ENCODE measurements at regions not wholly inside any gene's neighbourhood (a gene's known extent, or its start where the extent isn't known, plus 50 kb on each side); places are given as distances from the start of the nearest gene placed in this dataset.

DNA sequence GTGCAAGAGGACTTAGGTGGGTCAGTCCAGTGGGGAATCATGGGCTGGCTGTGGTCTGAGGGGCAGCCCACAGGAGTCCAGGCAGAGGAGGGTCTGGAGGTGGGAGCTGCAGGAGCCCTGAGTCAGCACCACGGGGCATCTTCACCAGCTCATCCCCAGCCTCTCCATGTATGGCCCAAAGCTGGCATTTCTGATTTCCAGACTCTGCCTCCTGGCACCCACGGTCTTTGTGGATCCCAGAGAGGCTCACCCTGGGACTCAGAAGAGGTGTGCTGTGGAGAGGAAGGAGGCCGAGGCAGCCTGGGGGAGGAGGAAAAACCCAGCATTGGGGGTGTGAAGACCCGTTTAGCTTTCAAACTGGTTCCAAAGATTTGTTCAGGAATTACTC is 64.5 kb upstream of the KLF13 start:
- DNase-seq (ENCODE audit: low read depth in 1 of 2, low spot score in 1 of 2), result no peak

DNA sequence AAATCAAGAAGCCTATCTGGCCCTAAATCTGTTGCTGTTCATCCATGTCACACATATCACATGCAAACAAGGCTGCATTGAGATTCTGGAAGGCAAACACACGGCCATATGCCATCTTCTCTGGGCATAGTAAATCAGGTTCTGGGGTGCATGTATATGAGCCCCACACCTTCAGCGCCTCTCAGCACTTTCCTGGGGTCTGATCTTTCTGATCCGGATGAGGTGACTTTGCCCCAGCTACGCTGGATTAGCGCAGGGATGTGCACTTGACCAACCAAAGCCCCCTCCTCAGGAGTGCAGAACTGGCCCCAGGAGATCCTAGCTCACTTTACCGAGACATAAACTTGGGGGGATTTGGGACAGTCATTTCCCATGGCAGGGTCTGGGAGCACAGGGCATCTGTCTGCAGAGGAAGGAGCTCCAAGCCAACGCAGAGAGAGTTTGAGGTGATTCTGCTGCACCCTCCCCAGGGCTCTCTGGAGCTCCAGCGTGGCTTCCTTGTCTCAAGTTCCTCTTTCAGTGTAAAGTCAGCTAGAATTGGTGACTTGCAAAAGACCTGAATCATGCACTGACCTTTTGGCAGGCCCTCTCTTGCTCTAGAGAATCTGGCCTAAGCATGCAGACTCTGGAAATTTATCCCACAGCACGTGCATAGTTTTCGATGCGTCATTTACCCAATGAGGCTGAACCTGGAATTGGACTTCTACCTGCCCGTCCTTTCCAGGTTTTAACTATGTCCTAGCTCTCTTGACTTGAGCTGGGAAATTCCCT is 63.5 kb upstream of the KLF13 start:
- no peak for DNase-seq (ENCODE audit: low read depth in 1 of 2, low spot score in 1 of 2)

GRCh38 chr15:31263751-31264558 is 62.7 kb upstream of the KLF13 start:
- peak; percentile 50 to 56 for DNase-seq (ENCODE audit: low read depth in 1 of 2, low spot score in 1 of 2)

DNA sequence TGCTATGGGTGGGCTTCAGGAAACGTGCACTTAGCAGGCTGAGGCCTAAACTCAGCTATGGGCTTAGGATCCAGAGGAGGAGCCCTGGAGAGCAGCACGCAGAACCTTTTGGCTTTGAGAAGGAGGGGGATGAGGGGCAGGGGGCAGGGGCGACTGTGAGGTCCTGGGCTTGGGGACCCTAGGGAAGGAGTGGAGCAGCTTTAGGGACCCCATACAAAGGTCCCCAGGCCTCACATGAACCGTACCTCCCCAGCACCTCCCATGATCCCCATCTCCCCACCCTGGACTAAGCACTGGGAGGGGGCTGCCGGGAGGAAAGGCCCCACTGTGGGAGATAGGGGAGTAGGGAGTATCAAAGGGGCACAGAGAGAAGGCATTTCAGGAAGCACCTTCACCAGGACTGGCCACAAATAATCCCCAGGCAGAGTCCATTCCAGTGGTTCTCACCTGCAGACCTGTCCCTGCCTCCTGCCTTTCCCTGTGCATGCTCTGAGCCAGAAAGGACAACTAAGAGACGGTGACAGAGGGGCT is 62.0 kb upstream of the KLF13 start:
- DNase-seq (ENCODE audit: low read depth in 1 of 2, low spot score in 1 of 2), result no peak

DNA sequence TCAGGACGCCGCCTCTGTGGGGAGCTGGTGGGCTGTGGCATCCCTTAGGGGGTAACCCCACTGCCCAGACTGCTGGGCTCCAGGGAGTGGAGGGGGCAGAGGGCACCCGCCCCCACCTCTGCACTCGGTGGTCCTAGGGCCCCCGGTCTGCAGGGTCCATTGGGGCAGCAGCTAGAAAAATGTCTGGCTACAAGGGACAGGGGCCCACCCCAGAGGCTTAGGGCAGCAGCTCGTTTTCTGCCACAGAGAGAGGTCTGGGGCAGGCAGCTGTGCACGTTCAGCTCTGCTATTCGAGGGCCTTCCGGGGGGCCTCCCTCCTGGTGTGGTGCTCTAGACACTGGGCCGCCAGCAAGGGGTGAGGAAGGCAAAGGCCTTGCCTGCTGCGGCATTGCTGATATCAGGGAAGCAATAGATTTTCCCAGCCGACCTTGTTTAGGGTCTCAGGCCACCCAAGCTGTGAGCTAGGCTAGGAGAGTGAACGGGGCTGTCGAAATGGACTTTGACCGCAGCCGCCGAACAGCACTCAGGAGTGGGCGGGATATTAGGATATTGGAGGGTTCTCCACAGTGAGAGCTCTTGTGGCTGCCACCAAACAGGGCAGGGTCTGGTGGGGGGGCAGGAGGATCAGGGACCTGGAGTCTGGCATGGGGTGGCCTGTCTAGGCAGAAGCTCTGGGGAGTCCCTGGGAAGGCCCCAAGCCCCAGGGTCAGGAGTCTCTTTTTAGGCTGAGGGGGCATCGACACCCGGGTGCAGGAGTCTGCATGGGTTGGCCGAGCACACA is 61.4 kb upstream of the KLF13 start:
- DNase-seq (ENCODE audit: low read depth in 1 of 2, low spot score in 1 of 2), result no peak

DNA sequence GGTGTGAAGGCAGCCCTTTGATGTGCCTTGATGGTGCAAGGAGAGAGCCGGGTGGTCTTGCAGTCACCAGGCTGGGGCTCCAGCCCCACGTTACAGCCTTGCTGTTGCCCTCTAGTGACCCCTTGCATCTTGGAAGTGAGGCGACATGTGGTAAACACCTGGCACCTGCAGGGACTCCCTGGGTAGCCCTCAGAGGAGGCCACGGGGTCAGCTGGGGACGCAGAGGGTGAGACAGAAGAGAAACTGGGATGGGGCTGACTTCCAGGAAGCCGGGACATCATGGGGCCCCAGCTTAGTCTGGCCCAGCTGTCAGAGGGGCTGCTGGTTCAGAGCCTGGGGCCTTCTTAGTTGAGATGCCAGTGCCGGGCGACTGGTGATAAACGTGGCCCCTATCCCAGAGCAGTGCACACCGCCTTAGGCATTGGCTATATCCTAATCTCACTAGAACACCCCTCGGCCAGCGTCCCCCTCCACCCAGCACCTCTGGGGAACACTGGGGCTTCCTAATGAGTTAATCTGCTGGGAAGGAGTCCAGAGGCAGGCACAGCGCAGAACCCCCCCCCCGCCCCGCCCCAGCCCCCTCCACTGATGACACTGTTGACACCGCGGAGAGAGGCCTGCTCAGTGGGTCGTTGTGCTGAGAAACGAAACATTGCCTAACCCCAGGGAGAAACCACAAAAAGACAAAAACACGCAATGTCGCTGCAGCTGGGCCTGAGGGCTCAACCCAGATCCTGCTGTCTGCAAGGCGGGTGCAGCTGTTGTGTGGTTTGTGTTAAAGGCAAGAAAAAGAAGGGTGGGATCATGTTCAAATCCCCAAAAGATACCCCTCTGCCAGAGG is 60.5 kb upstream of the KLF13 start:
- DNase-seq (ENCODE audit: low read depth in 1 of 2, low spot score in 1 of 2), result peak; percentile 40 to 42

- no peak for DNase-seq (ENCODE audit: low read depth in 1 of 2, low spot score in 1 of 2)
These were observed 59.9 kb upstream of the KLF13 start for GRCh38 chr15:31266712-31267111.

DNA sequence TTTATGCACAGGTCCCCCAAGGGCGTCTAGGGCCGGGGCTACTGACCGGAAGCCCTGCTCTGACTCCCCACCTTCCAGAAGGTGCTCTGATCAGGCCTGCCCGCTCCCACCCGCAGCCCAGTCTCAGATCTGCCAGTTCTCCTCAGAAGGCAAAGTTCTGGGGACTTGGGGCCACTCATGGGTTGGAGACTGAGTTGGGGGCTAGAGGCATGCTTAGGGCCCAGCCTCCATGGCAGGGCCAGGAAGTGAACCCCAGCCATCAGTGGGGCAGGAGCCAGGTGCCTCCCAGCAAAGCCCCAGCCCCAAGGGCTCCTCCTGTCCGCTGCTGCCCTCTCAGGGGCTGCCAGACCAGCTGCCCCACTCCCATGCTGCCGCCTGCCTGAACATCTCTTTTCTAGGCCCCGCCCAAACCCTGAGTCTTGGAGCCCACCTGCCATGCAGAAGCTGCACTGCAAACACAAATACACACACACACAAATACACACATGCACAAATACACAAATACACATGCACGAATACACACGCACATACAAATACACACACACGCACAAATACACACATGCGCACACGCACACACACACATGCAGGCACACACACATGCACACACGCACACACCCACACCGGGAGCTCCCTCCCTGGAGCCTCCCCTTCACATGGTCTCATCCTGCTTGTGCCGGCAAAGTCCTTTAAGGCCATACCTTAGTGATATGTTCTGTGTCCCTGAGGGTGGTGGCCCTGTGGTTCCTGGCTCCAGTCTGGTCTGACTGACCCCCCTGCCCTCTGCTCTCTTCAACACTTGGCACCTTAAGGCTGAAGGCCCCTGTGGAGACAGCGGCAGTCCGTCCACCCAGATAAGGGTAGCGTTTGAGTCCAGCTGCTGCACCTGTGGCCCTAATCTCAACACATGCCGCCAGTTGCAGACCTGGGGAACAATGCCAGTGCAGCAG is 59.2 kb upstream of the KLF13 start:
- no peak for DNase-seq (ENCODE audit: low read depth in 1 of 2, low spot score in 1 of 2)

GRCh38 chr15:31268108-31268501 is 58.5 kb upstream of the KLF13 start:
- no peak for DNase-seq (ENCODE audit: low read depth in 1 of 2, low spot score in 1 of 2)

DNA sequence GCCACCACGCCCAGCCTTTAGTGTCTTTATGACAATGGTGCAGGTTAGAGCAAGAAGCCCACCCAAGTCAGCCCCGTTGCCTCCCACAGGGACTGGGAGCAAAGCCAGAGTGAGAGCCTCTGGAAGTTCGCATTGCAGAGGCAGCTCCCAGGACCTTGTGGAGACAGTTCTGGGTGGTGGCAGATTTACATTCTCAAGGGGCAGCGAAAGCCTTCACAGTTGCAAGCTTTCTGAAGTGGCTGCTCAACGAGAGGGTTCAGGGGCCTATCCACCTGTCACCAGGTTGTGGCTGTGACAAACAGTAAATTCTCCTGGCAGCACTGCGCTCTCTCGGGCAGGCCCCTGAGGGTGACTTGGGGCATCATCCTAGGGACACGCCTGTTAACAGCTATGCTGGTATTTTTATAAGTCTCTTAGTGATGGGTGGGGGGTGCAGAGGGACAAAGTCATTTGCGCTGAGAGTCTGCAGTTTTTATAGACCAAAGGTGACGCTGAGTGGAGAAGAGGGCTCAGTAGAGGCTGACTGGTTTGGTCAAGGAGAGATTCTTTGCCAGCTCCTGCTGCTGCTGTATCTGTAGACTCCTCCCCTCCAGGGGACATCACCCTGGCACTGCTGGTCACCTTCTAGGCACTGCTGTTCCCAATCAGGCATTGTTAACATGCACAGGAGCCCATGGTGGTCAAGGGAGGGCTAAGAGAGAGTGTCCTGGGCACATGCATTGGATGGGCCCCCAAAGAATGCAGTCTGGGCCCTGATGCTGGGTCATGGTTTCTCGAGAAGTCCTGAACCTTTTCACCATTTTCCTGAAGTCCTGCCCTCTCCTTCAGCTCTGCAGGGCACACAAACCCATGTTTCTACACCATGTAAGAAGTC is 57.5 kb upstream of the KLF13 start:
- DNase-seq (ENCODE audit: low read depth in 1 of 2, low spot score in 1 of 2), result no peak

DNA sequence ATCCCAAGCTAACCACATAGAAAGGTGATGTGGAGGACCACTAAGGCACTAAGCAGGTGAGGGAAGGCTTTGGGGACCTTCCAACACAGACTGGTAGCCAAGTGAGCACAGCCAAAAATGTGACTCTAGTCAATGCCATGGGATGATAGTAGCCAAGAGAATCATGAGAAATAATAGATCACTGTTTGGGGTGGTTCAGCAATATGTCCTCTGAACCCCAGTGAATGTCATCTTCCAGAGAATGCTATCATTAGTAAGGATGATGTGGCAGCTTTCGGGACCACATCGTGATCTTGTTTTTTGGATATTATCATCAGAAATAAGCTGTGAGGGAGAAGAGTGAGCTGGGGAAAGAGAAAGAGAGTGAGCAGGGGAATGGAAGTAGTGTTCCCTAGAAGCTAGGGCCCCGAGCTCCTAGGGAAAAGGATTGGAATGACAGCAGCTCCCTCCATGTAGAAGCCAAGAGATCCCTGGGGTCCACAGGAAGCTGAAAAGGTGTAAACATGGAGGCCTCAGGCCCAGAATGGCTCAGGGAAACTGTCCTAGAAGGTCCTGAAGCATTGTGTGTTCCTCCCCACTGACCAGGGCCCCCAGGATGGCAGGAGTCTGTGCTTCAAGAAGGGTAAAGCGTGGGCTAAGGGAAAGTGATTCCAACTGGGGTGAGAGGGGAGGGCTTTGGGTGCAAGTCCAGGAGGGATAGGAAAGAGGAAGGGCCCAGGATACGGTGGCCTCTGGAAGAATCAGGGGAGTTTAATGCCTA is 56.6 kb upstream of the KLF13 start:
- DNase-seq (ENCODE audit: low read depth in 1 of 2, low spot score in 1 of 2), result no peak

DNA sequence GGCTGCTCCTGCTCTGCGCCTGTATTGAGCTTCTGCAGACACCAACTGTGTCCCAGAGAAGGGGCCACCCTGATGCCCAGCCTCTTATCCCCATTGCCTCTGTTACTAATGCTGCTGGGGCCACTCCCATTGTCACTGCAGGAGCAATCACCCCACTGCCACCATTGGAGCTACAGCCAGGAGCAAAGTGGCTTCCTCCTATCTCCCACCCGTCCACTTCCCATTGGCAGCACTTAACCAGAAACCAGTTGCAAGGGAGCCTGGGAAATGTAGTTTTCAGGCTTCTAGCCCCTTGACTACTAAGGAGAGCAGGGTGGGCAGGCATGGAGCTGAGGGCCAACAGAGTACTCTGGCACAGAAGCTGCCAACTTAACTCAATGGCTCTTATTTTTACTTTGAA is 55.9 kb upstream of the KLF13 start:
- DNase-seq (ENCODE audit: low read depth in 1 of 2, low spot score in 1 of 2), result no peak

DNA sequence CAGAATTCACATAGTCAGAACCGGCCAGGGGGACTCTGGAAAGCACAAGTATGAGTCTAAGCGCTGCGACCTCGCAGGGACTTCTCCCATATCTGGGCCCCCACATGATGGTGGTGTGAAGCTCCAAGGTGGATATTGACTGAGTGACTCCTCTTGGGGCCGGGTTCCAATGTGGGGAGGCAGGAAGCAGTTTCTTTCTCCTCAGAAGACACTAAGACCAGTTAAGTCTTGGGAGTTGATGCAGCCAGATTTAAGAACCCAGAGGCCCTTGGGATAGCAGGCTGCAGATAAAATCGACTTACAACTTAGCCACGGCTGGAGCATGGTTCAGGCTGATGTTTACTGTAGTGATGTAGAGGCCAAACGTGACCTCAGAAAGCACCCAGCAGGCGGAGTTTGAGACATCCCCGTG is 55.4 kb upstream of the KLF13 start:
- no peak for DNase-seq (ENCODE audit: low read depth in 1 of 2, low spot score in 1 of 2)

GRCh38 chr15:31271711-31272557 is 54.7 kb upstream of the KLF13 start:
- no peak for DNase-seq (ENCODE audit: low read depth in 1 of 2, low spot score in 1 of 2)

- DNase-seq (ENCODE audit: low read depth in 1 of 2, low spot score in 1 of 2), result no peak
These were observed 53.9 kb upstream of the KLF13 start for GRCh38 chr15:31272558-31273257.

GRCh38 chr15:31273258-31273941 is 53.2 kb upstream of the KLF13 start:
- no peak for DNase-seq (ENCODE audit: low read depth in 1 of 2, low spot score in 1 of 2)

Measured in activated T-helper 1 cell treated with anti-CD3 and anti-CD28 coated beads, Interleukin-2, amount 50 U/mL, for 16 hours (primary cell).